ENCODE measurements at regions not wholly inside any gene's neighbourhood (a gene's known extent, or its start where the extent isn't known, plus 50 kb on each side); places are given as distances from the start of the nearest gene placed in this dataset.
A peak's percentile ranks its signal among the peaks of the same experiment; 100 is the strongest.

GRCh38 chr10:47182934-47183703, 116.9 kb upstream of the GDF10 start:
- no peaks in the 10 kb centered on the region for H3K36me3 ChIP-seq (ENCODE audit: insufficient read depth, low read length)
- H4K20me1 ChIP-seq (ENCODE audit: insufficient read depth, low read length), result no peaks in the 10 kb centered on the region
- TF ChIP-seq EZH2 (IDR thresholded peaks at IDR 0.05; ENCODE audit: borderline replicate concordance, low read length), result no peak
- no peak for TF ChIP-seq CTCF (IDR thresholded peaks at IDR 0.05; ENCODE audit: low read length)
- no peaks in the 10 kb centered on the region for H3F3A ChIP-seq (ENCODE audit: insufficient read depth, low read length)
- no peaks in the 10 kb centered on the region for H3K27me3 ChIP-seq (ENCODE audit: insufficient read depth, low read length)
- H3K4me3 ChIP-seq (ENCODE audit: low read depth, low read length, poor library complexity, severe bottlenecking), result no peak overlapping the region
- no peak overlapping the region; the same call in 1 of the 2 replicates for H3K4me2 ChIP-seq (ENCODE audit: low read length)
- H3K9ac ChIP-seq (ENCODE audit: low read length), result peak overlapping the region; percentile 9; the same call in 1 of the 2 replicates
- no peaks in the 10 kb centered on the region for H3K9me2 ChIP-seq (ENCODE audit: low read depth, low read length)
- H3K4me1 ChIP-seq (ENCODE audit: insufficient read depth, low read length, severe bottlenecking), result peaks cover 41% of the 10 kb centered on the region
- H3K9me3 ChIP-seq (ENCODE audit: low read length), result no peaks in the 10 kb centered on the region
- no peaks in the 10 kb centered on the region for H3K79me2 ChIP-seq (ENCODE audit: insufficient read depth, low read length)
- no peak overlapping the region for H2AFZ ChIP-seq (ENCODE audit: low read length)
- H3K27ac ChIP-seq (ENCODE audit: low read depth, low read length, poor library complexity, severe bottlenecking), result peak overlapping the region; percentile 85

- Histone ChIP-seq H3F3A (ENCODE audit: insufficient read depth, low read length) (no peaks in the 10 kb centered on the region), H3K4me1 (ENCODE audit: insufficient read depth, low read length, severe bottlenecking) (peaks cover 41% of the 10 kb centered on the region), H3K27me3 (ENCODE audit: insufficient read depth, low read length) (no peaks in the 10 kb centered on the region), H2AFZ (ENCODE audit: low read length) (no peak overlapping the region), H4K20me1 (ENCODE audit: insufficient read depth, low read length) (no peaks in the 10 kb centered on the region), H3K79me2 (ENCODE audit: insufficient read depth, low read length) (no peaks in the 10 kb centered on the region), H3K27ac (ENCODE audit: low read depth, low read length, poor library complexity, severe bottlenecking) (peak overlapping the region; percentile 85), H3K9me2 (ENCODE audit: low read depth, low read length) (no peaks in the 10 kb centered on the region), H3K9ac (ENCODE audit: low read length) (peak overlapping the region; percentile 9; the same call in 1 of the 2 replicates), H3K4me2 (ENCODE audit: low read length) (no peak overlapping the region), H3K4me3 (ENCODE audit: low read depth, low read length, poor library complexity, severe bottlenecking) (no peak overlapping the region), H3K36me3 (ENCODE audit: insufficient read depth, low read length) (no peaks in the 10 kb centered on the region), H3K9me3 (ENCODE audit: low read length) (no peaks in the 10 kb centered on the region)
- TF ChIP-seq EZH2 (IDR thresholded peaks at IDR 0.05; ENCODE audit: borderline replicate concordance, low read length) (no peak), CTCF (IDR thresholded peaks at IDR 0.05; ENCODE audit: low read length) (no peak)
Observed at GRCh38 chr10:47183704-47184041, 116.3 kb upstream of the GDF10 start.

- H3K4me2 ChIP-seq (ENCODE audit: low read length), result peak overlapping the region; percentile 0; the same call in 1 of the 2 replicates
- no peaks in the 10 kb centered on the region for H3F3A ChIP-seq (ENCODE audit: insufficient read depth, low read length)
- no peaks in the 10 kb centered on the region for H3K9me3 ChIP-seq (ENCODE audit: low read length)
- H3K9ac ChIP-seq (ENCODE audit: low read length), result no peak overlapping the region; the same call in 1 of the 2 replicates
- no peak overlapping the region for H3K4me3 ChIP-seq (ENCODE audit: low read depth, low read length, poor library complexity, severe bottlenecking)
- no peaks in the 10 kb centered on the region for H4K20me1 ChIP-seq (ENCODE audit: insufficient read depth, low read length)
- H3K9me2 ChIP-seq (ENCODE audit: low read depth, low read length), result no peaks in the 10 kb centered on the region
- H3K27ac ChIP-seq (ENCODE audit: low read depth, low read length, poor library complexity, severe bottlenecking), result peak overlapping the region; percentile 85
- no peaks in the 10 kb centered on the region for H3K27me3 ChIP-seq (ENCODE audit: insufficient read depth, low read length)
- no peaks in the 10 kb centered on the region for H3K79me2 ChIP-seq (ENCODE audit: insufficient read depth, low read length)
- TF ChIP-seq CTCF (IDR thresholded peaks at IDR 0.05; ENCODE audit: low read length), result no peak
- no peak for TF ChIP-seq EZH2 (IDR thresholded peaks at IDR 0.05; ENCODE audit: borderline replicate concordance, low read length)
- H2AFZ ChIP-seq (ENCODE audit: low read length), result no peak overlapping the region
- peaks cover 41% of the 10 kb centered on the region for H3K4me1 ChIP-seq (ENCODE audit: insufficient read depth, low read length, severe bottlenecking)
- no peaks in the 10 kb centered on the region for H3K36me3 ChIP-seq (ENCODE audit: insufficient read depth, low read length)
Observed at GRCh38 chr10:47184273-47184672, 115.7 kb upstream of the GDF10 start.
